ENCODE measurements at regions not wholly inside any gene's neighbourhood (a gene's known extent, or its start where the extent isn't known, plus 50 kb on each side); places are given as distances from the start of the nearest gene placed in this dataset.
"Not testable (repeated sequence)": the region's sequence is repeated elsewhere in the genome, so short reads cannot be mapped to it uniquely, and the experiment has no call there.

DNA sequence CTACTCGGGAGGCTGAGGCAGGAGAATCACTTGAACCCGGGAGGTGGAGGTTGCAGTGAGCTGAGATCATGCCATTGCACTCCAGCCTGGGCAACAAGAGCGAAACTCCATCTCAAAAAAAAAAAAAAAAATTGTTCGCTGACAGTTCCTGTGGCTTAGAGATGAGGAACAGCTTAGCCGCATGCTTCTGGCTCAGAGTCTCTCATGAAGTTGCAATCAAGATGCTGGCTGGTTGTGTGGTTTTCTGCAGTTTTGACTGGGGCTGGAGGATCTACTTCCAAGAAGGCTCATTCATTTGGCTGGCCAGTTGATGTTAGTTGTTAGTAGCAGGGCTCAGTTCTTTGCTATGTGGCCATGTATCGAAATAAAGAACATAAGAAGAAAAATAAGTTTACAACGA lies 69.9 kb upstream of the TBC1D5 start:
- not testable (repeated sequence) for DNase-seq (ENCODE audit: extremely low read depth in 1 of 2, low read depth in 1 of 2)

DNA sequence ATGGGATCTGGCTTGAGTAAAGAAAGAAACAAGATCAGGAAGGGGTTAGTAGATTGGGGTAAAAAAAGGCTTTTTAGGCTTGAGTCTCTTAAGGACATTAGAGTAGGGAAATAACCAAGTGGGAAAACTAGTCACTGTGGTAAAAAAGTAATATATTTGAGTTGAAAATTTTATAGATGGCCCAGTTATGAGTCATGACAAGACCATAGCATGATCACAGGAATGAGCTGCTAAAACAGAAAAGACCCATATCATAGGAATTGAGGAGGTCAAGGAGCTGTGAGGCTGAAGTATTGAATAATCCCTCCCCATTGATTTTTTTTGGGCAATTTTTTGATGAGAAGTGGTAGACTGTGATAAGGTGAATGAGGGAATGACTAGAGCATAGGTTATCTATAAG lies 69.2 kb upstream of the TBC1D5 start:
- DNase-seq (ENCODE audit: extremely low read depth in 1 of 2, low read depth in 1 of 2), result no peak

DNA sequence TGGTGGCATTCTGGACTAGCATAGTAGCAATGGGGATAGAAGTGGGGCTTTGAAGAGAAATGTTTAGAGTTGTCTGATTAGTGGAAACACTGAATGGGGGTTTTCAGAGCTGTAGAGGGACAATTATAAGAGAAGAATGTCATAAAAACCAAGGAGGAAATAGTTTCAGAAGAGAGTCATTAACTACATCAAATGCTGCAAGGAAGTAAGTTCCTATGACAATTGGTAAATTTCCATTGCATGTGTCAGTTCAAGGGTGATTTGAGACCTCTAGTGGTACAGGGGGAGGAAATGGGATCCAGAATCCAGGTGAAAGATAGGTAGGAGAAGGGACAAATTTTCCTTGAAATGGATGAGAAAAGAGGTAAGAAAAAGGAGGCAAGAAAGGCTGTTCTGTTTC lies 68.3 kb upstream of the TBC1D5 start:
- no peak for DNase-seq (ENCODE audit: extremely low read depth in 1 of 2, low read depth in 1 of 2)

DNA sequence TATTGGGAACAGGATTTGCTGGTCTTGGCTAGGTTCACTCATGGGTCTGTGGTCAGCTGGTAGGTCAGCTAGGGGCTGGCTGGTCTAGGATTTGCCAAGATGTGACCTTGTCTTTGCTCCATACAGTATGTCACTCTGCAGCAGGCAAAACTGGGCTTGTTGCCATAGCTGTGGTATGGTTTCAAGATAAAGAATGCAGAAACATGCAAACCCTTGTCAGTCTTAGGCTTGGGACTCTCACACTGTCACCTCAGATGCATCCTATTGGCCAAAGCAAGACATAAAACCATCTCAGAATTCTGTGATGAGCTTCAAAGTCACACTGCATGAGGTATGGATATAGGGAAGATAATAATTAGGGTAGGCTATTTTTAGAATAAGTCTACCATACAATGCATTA lies 66.6 kb upstream of the TBC1D5 start:
- no peak for DNase-seq (ENCODE audit: extremely low read depth in 1 of 2, low read depth in 1 of 2)

DNA sequence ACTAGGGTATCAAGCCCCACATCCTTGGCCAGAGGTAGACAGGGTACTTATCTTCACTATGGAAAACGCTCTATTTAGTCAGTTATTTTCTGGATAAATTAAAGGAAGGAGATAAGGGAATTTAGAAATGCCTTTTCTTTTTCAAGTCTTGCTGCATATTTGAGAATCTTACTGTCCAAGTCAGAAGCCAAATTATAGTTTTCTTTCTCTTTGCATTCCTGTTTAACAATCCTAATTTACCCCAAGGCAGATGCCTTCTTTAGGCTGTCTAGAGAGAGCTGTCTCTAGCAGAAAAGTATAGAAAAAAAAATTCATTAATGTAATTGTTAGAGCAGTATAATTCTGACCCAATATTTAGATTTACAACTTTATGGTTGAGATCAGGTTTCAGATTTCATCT lies 64.4 kb upstream of the TBC1D5 start:
- no peak for DNase-seq (ENCODE audit: extremely low read depth in 1 of 2, low read depth in 1 of 2)

DNA sequence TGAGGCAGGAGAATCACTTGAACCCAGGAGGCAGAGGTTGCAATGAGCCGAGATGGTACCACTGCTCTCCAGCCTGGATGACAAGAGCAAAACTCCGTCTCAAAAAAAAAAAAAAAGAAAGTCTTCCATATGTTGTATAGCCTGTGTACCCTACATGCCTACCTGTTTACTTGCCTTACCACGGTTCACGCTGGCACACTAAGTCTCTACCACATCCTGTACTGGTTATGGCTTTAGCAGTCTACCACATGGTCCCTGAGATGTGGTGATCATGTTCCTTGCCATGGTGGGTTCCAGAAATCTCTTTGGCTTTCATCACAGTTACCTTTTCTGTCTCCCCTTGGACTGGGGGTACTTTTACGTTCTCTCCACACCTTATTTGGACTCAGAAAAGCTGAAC lies 63.8 kb upstream of the TBC1D5 start:
- DNase-seq (ENCODE audit: extremely low read depth in 1 of 2, low read depth in 1 of 2), result no peak

DNA sequence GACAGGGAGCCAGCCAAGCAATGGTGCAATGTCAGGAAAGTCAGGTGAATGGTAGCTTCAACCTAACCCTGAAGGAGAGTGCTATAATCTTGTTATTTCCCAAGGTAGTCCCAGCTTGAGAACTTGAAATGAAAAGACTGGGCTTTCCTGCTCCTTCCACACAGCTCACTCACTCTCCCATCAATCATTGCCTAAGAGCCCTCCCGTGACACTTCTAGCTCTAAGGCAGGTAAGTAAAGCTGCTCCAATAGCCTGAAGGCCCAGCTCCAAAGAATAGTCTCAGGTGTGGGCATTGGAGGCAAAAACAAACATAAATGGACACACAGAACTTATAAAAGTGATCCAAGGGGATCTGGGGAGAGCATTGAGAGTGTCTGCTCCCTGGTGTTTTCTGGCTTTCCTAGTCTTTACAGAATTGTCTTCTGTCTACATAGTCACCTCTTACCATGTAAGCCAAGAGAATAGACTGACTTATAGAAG lies 63.1 kb upstream of the TBC1D5 start:
- no peak for DNase-seq (ENCODE audit: extremely low read depth in 1 of 2, low read depth in 1 of 2)

DNA sequence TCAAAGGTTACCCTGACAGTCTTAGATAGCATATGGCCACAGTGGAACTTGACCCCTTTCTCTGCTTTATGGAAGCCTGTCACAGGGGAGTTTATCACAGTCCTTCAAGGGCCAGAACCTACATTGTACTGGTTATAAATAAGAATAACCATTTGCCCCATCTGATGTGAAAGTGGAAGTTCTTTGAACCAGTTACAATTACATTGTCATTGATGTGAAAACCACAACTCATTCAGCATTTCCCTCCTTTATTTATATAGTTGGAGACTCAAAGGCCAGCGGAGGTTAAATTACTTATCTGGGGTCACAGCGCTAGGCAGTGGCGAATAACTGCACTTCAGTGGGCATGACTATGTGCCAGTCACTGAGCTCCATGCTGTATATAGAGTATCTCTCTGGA lies 60.5 kb upstream of the TBC1D5 start:
- no peak for DNase-seq (ENCODE audit: extremely low read depth in 1 of 2, low read depth in 1 of 2)

DNA sequence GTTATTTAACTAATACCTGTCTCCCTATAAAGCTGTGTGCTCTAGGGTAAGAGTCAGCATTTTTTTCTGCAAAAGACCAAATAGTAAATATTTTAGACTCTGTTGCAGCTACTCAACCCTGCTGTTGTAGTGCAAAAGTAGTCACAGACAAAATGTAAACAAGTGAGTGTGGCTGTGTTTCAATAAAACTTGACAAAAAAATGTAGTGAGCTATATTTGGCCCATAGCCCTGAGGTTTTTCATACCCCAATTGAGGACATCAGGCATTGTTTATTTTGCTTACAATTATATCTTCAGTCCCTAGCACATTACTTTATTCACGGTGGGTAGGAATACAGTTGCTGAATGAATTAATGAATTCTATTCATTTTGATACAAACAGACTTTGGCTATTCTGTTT lies 58.7 kb upstream of the TBC1D5 start:
- no peak for DNase-seq (ENCODE audit: extremely low read depth in 1 of 2, low read depth in 1 of 2)

DNA sequence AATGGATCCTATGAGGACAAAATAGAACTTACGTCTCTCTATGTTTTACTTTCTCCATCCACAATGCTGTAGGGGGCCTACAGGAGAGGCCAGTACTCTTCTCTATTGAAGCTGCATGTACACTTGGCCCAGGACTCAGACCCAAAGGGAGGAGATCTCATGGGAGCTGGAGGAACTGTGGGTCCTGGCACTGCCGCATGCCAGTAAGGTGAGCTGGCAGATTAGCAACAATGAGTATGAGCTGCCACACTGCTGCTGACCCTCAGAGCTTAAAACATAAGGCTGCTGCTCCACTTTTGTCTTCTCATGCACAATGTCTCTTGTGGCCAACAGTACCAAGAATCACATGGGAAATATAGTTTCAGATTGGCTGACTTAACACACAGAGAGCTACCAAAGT lies 57.8 kb upstream of the TBC1D5 start:
- DNase-seq (ENCODE audit: extremely low read depth in 1 of 2, low read depth in 1 of 2), result no peak

DNA sequence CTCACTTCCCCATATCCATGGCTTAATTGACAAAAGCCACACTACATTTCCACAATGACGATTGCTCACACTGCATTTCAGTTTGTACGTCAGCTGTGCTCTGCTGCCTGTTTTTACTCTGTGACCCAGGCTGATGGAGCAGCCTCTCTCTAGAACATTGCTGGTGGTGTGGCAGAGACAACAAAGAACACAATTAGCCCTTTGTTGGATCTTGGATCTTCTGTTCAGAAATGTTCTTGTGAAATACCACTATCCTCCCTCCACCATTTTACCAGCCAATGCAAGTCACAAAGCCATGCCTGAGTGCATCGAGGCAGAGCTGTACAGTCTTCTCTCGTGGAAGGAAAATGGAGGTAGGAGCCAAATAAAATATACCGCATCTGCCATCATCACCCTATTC lies 56.9 kb upstream of the TBC1D5 start:
- no peak for DNase-seq (ENCODE audit: extremely low read depth in 1 of 2, low read depth in 1 of 2)

DNA sequence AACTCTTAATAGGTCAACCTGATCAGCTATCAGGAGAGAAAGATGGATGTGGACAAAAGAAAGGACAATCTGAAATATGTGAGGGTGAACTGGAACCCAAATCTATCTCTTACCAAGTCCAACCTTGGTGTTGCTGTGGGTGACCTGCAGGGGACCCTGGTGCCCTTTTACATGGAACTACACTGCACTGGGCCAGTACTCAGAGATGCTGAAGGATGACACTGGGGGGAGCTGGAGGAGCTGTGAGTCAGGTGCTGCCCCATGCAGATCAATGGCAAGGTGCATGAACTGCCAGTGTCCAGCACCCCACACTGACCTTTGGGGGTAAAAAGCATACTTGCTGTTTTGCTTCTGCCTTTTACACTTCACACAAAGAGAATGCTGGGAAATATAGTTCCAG lies 55.6 kb upstream of the TBC1D5 start:
- DNase-seq (ENCODE audit: extremely low read depth in 1 of 2, low read depth in 1 of 2), result no peak

DNA sequence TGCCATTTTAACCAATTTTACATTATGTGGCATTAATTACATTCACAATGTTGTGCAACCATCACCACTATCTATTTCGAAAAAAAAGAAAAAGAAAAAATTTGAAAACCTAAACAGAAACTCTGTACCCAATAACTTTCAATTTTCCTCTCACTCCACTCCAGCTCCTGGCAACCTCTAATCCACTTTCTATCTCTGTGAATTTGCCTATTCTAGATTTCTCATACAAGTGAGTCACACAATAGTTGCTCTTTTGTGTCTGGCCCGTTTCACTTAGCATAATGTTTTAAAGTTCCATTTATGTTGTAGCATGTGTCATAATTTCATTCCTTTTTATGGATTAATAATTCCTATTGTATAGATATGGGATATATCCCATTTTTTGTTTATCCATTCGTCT lies 53.3 kb upstream of the TBC1D5 start:
- DNase-seq (ENCODE audit: extremely low read depth in 1 of 2, low read depth in 1 of 2), result no peak

DNA sequence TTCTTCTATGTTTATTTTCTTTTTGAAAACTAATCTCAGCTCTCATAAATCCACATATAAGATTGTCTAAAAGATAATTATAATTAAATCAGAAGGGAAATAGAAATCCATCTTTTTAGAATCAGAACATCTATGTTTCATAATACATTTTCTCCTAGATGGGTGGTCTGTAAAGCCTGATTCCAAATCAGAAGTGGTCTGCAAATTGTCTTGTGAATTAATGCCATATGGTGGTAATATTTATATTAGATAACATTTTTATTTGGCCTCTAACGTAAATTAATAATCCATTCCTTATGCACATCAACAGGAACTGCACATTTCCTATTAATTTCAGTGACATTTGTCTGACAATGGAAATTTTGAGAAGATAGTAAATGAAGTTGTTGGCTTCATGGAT lies 52.8 kb upstream of the TBC1D5 start:
- DNase-seq (ENCODE audit: extremely low read depth in 1 of 2, low read depth in 1 of 2), result no peak

DNA sequence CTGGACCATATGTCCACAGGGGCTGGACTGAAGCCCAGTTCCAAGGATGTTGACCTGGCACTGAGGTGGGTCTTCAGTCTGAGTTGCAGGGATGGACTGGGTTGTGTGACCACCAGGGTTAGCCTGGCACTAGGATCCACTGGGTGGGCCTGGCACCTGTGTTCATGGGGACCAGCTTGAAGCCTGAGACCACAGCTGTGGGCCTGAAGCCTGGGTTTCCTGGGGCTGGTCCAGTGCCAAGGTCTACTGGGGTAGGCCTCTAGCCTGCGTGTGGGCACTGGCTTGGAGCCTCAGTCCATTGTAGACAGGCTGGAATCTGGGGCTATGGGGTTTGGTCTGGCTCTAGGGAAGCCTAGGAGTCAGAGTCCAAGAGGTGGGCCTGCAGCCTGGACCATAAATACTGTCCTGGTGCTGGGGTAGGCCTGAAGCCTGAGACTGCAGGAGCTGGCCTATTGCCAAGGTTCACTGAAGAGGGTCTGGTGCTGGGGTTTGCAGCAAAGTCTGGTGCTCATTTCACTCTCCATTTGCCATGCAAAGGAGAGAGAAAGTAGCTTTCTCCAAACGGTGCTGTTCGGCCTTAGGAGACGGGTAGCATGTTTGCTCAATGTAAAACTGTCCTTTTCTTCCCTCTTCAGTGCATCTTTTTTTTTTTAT lies 51.2 kb upstream of the TBC1D5 start:
- DNase-seq (ENCODE audit: extremely low read depth in 1 of 2, low read depth in 1 of 2), result no peak
